ENCODE measurements at regions not wholly inside any gene's neighbourhood (a gene's known extent, or its start where the extent isn't known, plus 50 kb on each side); places are given as distances from the start of the nearest gene placed in this dataset.

GRCh38 chr15:69987492-69988489 lies 109.9 kb downstream of the TLE3 start:
- TF ChIP-seq CTCF (conservative IDR thresholded peaks at IDR 0.05; ENCODE audit: low read length): no peak
- no peak for TF ChIP-seq EZH2phosphoT487 (IDR thresholded peaks at IDR 0.05; ENCODE audit: borderline replicate concordance, low read depth, low read length)
